ENCODE measurements at regions not wholly inside any gene's neighbourhood (a gene's known extent, or its start where the extent isn't known, plus 50 kb on each side); places are given as distances from the start of the nearest gene placed in this dataset.

GRCh38 chr14:71416392-71416791 is 509.1 kb downstream of the PCNX1 start:
- TF ChIP-seq, protein P1, sequence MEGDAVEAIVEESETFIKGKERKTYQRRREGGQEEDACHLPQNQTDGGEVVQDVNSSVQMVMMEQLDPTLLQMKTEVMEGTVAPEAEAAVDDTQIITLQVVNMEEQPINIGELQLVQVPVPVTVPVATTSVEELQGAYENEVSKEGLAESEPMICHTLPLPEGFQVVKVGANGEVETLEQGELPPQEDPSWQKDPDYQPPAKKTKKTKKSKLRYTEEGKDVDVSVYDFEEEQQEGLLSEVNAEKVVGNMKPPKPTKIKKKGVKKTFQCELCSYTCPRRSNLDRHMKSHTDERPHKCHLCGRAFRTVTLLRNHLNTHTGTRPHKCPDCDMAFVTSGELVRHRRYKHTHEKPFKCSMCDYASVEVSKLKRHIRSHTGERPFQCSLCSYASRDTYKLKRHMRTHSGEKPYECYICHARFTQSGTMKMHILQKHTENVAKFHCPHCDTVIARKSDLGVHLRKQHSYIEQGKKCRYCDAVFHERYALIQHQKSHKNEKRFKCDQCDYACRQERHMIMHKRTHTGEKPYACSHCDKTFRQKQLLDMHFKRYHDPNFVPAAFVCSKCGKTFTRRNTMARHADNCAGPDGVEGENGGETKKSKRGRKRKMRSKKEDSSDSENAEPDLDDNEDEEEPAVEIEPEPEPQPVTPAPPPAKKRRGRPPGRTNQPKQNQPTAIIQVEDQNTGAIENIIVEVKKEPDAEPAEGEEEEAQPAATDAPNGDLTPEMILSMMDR (IDR thresholded peaks at IDR 0.05) = no peak
- no peak for TF ChIP-seq POLR2A (IDR thresholded peaks at IDR 0.05)

Measured in uterus (tissue), 2 donors.